Gastroesophageal sphincter (tissue), 4 donors: ENCODE measurements at regions not wholly inside any gene's neighbourhood (a gene's known extent, or its start where the extent isn't known, plus 50 kb on each side); places are given as distances from the start of the nearest gene placed in this dataset.
"Not testable (repeated sequence)": the region's sequence is repeated elsewhere in the genome, so short reads cannot be mapped to it uniquely, and the experiment has no call there.

ENCODE experiments used
- ATAC-seq: fragments of 150-250 bp; one replicate; pipeline ENCODE4 v1.9.1; 2016; ENCODE audit warnings: mild to moderate bottlenecking, moderate library complexity
- H3K27ac ChIP-seq, 4 donors: fragments of 200-600 bp; sonication (generic) in 3 of 4; 1 replicate in 3 of 4; 2 replicates in 1 of 4; pipeline ENCODE4 v1.5.1; 2016 to 2019
- H3K27me3 ChIP-seq: fragments of 200-600 bp; sonication (generic); one replicate; pipeline ENCODE4 v1.5.1; 2019
- H3K36me3 ChIP-seq, 2 donors: fragments of 200-600 bp; sonication (generic); one replicate each; pipeline ENCODE4 v1.5.1; 2019; ENCODE audit warnings: control low read depth in 1 of 2
- H3K4me1 ChIP-seq, 3 donors: fragments of 200-600 bp; sonication (generic); 1 replicate in 2 of 3; 2 replicates in 1 of 3; pipeline ENCODE4 v1.5.1; 2016 to 2019; ENCODE audit warnings: control low read depth in 2 of 3
- H3K4me3 ChIP-seq, 2 donors: fragments of 200-600 bp; sonication (generic); one replicate each; pipeline ENCODE4 v1.5.1; 2019; ENCODE audit warnings: mild to moderate bottlenecking in 1 of 2, moderate library complexity in 1 of 2
- H3K9me3 ChIP-seq, 3 donors: fragments of 200-600 bp; sonication (generic); one replicate each; pipeline ENCODE4 v1.5.1; 2017 to 2019; ENCODE audit warnings: control low read depth in 2 of 3
- CTCF ChIP-seq, 4 experiments: fragments of 200-600 bp in 2 of 4; fragments of 450-650 bp in 2 of 4; sonication (generic) in 1 of 4; IDR thresholded peaks; one replicate each; pipeline ENCODE4 v1.5.1; 2017 to 2019; ENCODE audit warnings: antibody characterized with exemption in 4 of 4, mild to moderate bottlenecking in 2 of 4, moderate library complexity in 2 of 4
- EP300 ChIP-seq: sonication (generic); formaldehyde crosslinking; IDR thresholded peaks from one replicate; pipeline ENCODE4 v1.6.1; 2017; ENCODE audit warnings: antibody characterized with exemption, mild to moderate bottlenecking
- POLR2A ChIP-seq, 2 donors: fragments of 450-650 bp; IDR thresholded peaks; one replicate each; pipeline ENCODE4 v1.6.1; 2017; ENCODE audit warnings: antibody characterized with exemption in 2 of 2, mild to moderate bottlenecking in 2 of 2, moderate library complexity in 1 of 2
- POLR2AphosphoS5 ChIP-seq: sonication (generic); formaldehyde crosslinking; IDR thresholded peaks from one replicate; pipeline ENCODE4 v1.6.1; 2017; ENCODE audit warnings: antibody characterized with exemption
- WGBS, 2 donors: methylation state at CpG; one replicate each; pipeline ENCODE4 v1.1.5; 2018; ENCODE audit warnings: low coverage in 1 of 2; 5-methylcytosine and 5-hydroxymethylcytosine counted together

GRCh38 chr5:136579238-136579637, 213.9 kb upstream of the TRPC7 start:
- H3K27ac ChIP-seq: no peak overlapping the region
- H3K4me1 ChIP-seq: no peaks in the 10 kb centered on the region
- ATAC-seq: no peak
- TF ChIP-seq POLR2AphosphoS5: no peak
- no peak for TF ChIP-seq POLR2A (IDR thresholded peaks at IDR 0.05)
- no peak for TF ChIP-seq EP300
- TF ChIP-seq CTCF (IDR thresholded peaks at IDR 0.05): no peak
- H3K27me3 ChIP-seq: no peaks in the 10 kb centered on the region
- H3K36me3 ChIP-seq: no peaks in the 10 kb centered on the region
- WGBS, 2 donors: 41 to 54% methylated on average over 2 to 3 of the region's 3 CpGs
- no peaks in the 10 kb centered on the region for H3K9me3 ChIP-seq
- no peak overlapping the region for H3K4me3 ChIP-seq

GRCh38 chr5:136569875-136570274, 204.5 kb upstream of the TRPC7 start:
- ATAC-seq, H3K9me3 ChIP-seq, H3K36me3 ChIP-seq, H3K4me1 ChIP-seq, H3K27me3 ChIP-seq, H3K27ac ChIP-seq, H3K4me3 ChIP-seq: not testable (repeated sequence)

- WGBS, 2 donors: no CpG with 5 or more reads among the region's 3 CpGs
- not testable (repeated sequence) for H3K9me3 ChIP-seq, H3K27me3 ChIP-seq, ATAC-seq, H3K27ac ChIP-seq, H3K4me1 ChIP-seq, H3K36me3 ChIP-seq, H3K4me3 ChIP-seq
Observed at GRCh38 chr5:136565457-136565856, 200.1 kb upstream of the TRPC7 start.

DNA sequence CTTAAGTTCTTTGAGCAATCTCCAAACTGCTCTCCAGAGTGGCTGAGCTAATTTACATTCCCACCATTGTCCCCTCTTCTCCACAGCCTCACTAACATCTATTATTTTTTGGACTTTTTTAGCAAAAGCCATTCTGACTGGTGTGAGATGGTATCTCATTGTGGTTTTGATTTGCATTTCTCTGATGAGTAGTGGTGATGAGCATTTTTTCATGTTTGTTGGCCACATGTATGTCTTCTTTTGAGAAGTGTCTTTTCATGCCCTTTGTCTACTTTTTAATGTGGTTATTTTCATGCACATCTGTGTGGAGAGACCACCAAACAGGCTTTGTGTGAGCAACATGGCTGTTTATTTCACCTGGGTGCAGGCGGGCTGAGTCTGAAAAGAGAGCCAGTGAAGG, 199.7 kb upstream of the TRPC7 start:
- ATAC-seq, H3K27ac ChIP-seq, H3K4me1 ChIP-seq, H3K9me3 ChIP-seq, H3K4me3 ChIP-seq, H3K27me3 ChIP-seq, H3K36me3 ChIP-seq: not testable (repeated sequence)
- WGBS, 2 donors: 40% methylated on average over 1 of the region's 1 CpG; no CpG with 5 or more reads in 1 of the 2 donors

GRCh38 chr5:136564431-136564830, 199.1 kb upstream of the TRPC7 start:
- not testable (repeated sequence) for H3K27me3 ChIP-seq, H3K36me3 ChIP-seq, H3K9me3 ChIP-seq, H3K4me1 ChIP-seq, H3K27ac ChIP-seq, H3K4me3 ChIP-seq, ATAC-seq
- 89 to 90% methylated on average over 2 to 5 of the region's 5 CpGs for WGBS, 2 donors

GRCh38 chr5:136563489-136563888, 198.1 kb upstream of the TRPC7 start:
- ATAC-seq: no peak

GRCh38 chr5:136560126-136560525, 194.8 kb upstream of the TRPC7 start:
- Histone ChIP-seq H3K27ac (no peak overlapping the region), H3K27me3 (no peaks in the 10 kb centered on the region), H3K36me3 (no peaks in the 10 kb centered on the region), H3K4me1 (no peaks in the 10 kb centered on the region), H3K9me3 (peaks cover 0 to 11% (median 0%) of the 10 kb centered on the region in 3 donors), H3K4me3 (no peak overlapping the region)
- WGBS, 2 donors: 58 to 60% methylated on average over 1 of the region's 1 CpG
- TF ChIP-seq CTCF (IDR thresholded peaks at IDR 0.05) (no peak), EP300 (no peak), POLR2AphosphoS5 (no peak), POLR2A (IDR thresholded peaks at IDR 0.05) (no peak)
- no peak for ATAC-seq

More at GRCh38 chr5:136563489-136563888, 198.1 kb upstream of the TRPC7 start:
- WGBS, 2 donors: 63 to 87% methylated on average over 3 to 6 of the region's 6 CpGs
- no peak overlapping the region for H3K4me3 ChIP-seq
- no peaks in the 10 kb centered on the region for H3K27me3 ChIP-seq
- H3K4me1 ChIP-seq: no peaks in the 10 kb centered on the region
- H3K36me3 ChIP-seq: no peaks in the 10 kb centered on the region
- no peaks in the 10 kb centered on the region for H3K9me3 ChIP-seq
- H3K27ac ChIP-seq: no peak overlapping the region
- no peak for TF ChIP-seq POLR2A (IDR thresholded peaks at IDR 0.05)
- TF ChIP-seq CTCF (IDR thresholded peaks at IDR 0.05): no peak
- TF ChIP-seq POLR2AphosphoS5: no peak
- TF ChIP-seq EP300: no peak
